ENCODE measurements at regions not wholly inside any gene's neighbourhood (a gene's known extent, or its start where the extent isn't known, plus 50 kb on each side); places are given as distances from the start of the nearest gene placed in this dataset.

- DNase-seq (ENCODE audit: low read depth): no peak
Observed at GRCh38 chr10:4662576-4663161, 163.3 kb upstream of the AKR1E2 start.

- DNase-seq (ENCODE audit: low read depth): no peak
Observed at GRCh38 chr10:4661511-4662255, 164.3 kb upstream of the AKR1E2 start.

GRCh38 chr10:4658777-4659176, 167.2 kb upstream of the AKR1E2 start:
- no peak for DNase-seq (ENCODE audit: low read depth)

- peak; percentile 12 for DNase-seq (ENCODE audit: low read depth)
Observed at GRCh38 chr10:4656576-4657194, 169.3 kb upstream of the AKR1E2 start.

- DNase-seq (ENCODE audit: low read depth): no peak
Observed at GRCh38 chr10:4655879-4656278, 170.1 kb upstream of the AKR1E2 start.

- no peak for DNase-seq (ENCODE audit: low read depth)
Observed at GRCh38 chr10:4655406-4655805, 170.6 kb upstream of the AKR1E2 start.

GRCh38 chr10:4654496-4654895, 171.5 kb upstream of the AKR1E2 start:
- no peak for DNase-seq (ENCODE audit: low read depth)

- DNase-seq (ENCODE audit: low read depth): no peak
Observed at GRCh38 chr10:4653160-4653559, 172.8 kb upstream of the AKR1E2 start.

GRCh38 chr10:4652111-4653010, 173.6 kb upstream of the AKR1E2 start:
- peak; percentile 21 for DNase-seq (ENCODE audit: low read depth)

GRCh38 chr10:4651404-4652037, 174.5 kb upstream of the AKR1E2 start:
- no peak for DNase-seq (ENCODE audit: low read depth)

GRCh38 chr10:4650582-4650981, 175.4 kb upstream of the AKR1E2 start:
- DNase-seq (ENCODE audit: low read depth): no peak

- no peak for DNase-seq (ENCODE audit: low read depth)
Observed at GRCh38 chr10:4649886-4650508, 176.0 kb upstream of the AKR1E2 start.

- no peak for DNase-seq (ENCODE audit: low read depth)
Observed at GRCh38 chr10:4649471-4649870, 176.5 kb upstream of the AKR1E2 start.

- DNase-seq (ENCODE audit: low read depth): no peak
Observed at GRCh38 chr10:4648999-4649398, 177.0 kb upstream of the AKR1E2 start.

- no peak for DNase-seq (ENCODE audit: low read depth)
Observed at GRCh38 chr10:4647109-4647785, 178.8 kb upstream of the AKR1E2 start.

GRCh38 chr10:4646547-4646946, 179.5 kb upstream of the AKR1E2 start:
- DNase-seq (ENCODE audit: low read depth): no peak

GRCh38 chr10:4645836-4646235, 180.2 kb upstream of the AKR1E2 start:
- no peak for DNase-seq (ENCODE audit: low read depth)

GRCh38 chr10:4643471-4643870, 182.5 kb upstream of the AKR1E2 start:
- no peak for DNase-seq (ENCODE audit: low read depth)

GRCh38 chr10:4639960-4640359, 186.0 kb upstream of the AKR1E2 start:
- no peak for DNase-seq (ENCODE audit: low read depth)

- DNase-seq (ENCODE audit: low read depth): no peak
Observed at GRCh38 chr10:4638099-4638498, 187.9 kb upstream of the AKR1E2 start.

- no peak for DNase-seq (ENCODE audit: low read depth)
Observed at GRCh38 chr10:4637657-4638056, 188.3 kb upstream of the AKR1E2 start.

Measured in activated T-helper 9 cell treated with anti-CD3 and anti-CD28 coated beads, Interleukin-2, amount 50 U/mL, for 16 hours (primary cell).